HG02981 (cell line): ENCODE measurements at regions not wholly inside any gene's neighbourhood (a gene's known extent, or its start where the extent isn't known, plus 50 kb on each side); places are given as distances from the start of the nearest gene placed in this dataset.

Experiments
- ATAC-seq: cut with Tn5 transposase; IDR thresholded peaks from one replicate; pipeline ENCODE4 v1.9.1; 2021; ENCODE audit warnings: mild to moderate bottlenecking, moderate library complexity; ENCODE audit not compliant: unreplicated experiment

- no peak for ATAC-seq
Observed at GRCh38 chr5:54370982-54371381, 60.6 kb upstream of the ARL15 start.

- ATAC-seq: no peak
Observed at GRCh38 chr5:54367844-54368243, 57.5 kb upstream of the ARL15 start.

GRCh38 chr5:54366707-54367106 lies 56.3 kb upstream of the ARL15 start:
- no peak for ATAC-seq

GRCh38 chr5:54363669-54364068 lies 53.3 kb upstream of the ARL15 start:
- no peak for ATAC-seq

- ATAC-seq: no peak
Observed at GRCh38 chr5:54362992-54363625, 52.7 kb upstream of the ARL15 start.

DNA sequence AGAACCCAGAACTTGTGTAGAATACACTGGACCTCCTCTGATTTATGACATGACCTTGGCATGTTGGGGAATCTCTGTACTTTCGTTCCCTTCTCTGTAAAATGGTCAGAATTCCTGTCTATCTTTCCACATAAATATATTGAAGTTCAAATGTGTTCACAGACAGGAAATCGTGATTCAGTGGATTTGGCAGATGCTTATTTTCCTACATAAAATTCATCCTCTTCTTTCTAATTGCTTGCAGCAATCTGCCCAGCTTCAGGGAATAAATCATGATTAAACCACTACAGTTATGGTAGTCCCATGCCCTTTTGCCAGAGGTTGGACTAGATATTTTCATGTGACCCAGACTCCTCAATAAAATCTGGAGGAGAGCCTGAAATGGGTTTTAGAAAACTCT lies 52.1 kb upstream of the ARL15 start:
- no peak for ATAC-seq

DNA sequence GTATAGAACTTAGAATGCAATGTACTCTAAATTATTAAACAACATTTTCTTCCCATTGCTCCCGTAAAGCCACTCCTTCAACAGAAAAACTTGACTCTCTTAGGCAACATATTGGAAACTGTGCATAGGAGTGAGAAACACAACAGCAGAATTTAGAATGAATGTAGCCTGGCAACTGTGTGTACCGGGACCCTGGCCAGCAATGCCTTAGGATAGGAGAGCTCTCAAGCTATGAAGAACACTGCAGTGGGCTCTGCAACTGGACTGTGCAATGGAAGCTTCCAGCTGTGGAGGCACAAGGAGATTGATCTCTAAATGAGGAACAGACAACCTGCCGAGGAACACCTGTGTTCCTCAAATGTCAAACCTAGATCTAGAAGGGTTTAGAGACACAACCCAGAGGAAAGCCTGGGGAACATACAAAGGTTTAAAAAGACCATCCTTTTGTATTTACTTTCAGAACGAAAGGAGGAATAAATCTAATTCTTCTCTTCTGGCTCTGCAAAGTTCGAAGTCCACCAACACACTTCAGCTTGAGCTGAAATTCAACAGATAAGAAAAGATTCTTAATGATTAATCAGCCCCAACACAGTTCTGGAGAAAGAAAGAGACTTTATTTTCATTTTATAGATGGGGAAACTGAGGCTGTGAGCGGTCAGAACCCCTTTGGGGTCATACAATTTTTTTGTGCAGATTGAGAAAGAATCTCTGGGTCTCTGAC lies 51.5 kb upstream of the ARL15 start:
- ATAC-seq: no peak

DNA sequence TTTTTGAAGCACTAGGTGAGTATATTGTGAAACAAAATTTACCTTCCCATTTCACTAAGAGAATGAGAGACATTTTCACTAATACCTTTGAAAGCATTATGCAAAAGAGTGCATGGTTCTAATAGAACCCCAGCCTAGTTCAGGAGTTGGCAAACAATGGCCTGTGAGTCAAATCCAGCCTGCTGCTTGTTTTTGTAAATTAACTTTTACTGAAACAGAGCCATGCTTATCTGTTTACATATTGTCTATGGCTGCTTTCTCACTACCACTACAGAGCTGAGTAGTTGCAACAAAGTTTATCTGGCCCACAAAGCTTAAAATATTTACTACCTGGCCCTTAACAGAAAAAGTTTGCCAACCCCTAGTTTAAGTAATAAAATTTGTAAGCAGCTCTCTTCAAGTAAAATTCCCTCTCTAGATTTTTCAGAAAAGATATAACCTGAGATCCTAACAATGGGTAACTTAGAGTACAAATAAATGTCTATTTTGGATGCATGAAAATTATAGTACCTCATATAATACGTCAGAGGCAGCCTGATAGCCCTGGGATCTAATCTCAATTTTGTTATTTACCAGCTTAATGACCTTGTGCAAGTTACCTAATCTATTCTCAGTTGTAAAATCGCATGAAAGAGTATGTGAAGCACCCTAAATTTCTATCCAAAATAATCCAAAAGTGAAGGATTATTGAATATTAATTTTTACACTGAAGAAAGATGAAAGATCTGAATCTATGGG lies 50.7 kb upstream of the ARL15 start:
- no peak for ATAC-seq
